ENCODE measurements at regions not wholly inside any gene's neighbourhood (a gene's known extent, or its start where the extent isn't known, plus 50 kb on each side); places are given as distances from the start of the nearest gene placed in this dataset.
"Not testable (repeated sequence)": the region's sequence is repeated elsewhere in the genome, so short reads cannot be mapped to it uniquely, and the experiment has no call there.

- Histone ChIP-seq H3K9me3 (no peaks in the 10 kb centered on the region), H3K27ac (peak overlapping the region in 2 of 4 donors; percentile 55 to 63), H3K27me3 (no peaks in the 10 kb centered on the region), H3K4me3 (peak overlapping the region in 3 of 4 donors; percentile 42 to 59 (median 58)), H3K4me1 (peaks cover 10 to 15% (median 12%) of the 10 kb centered on the region in 4 donors), H3K36me3 (no peaks in the 10 kb centered on the region)
- ATAC-seq (ENCODE audit: low FRiP score in 2 of 2) (peak in 1 of 2 donors; percentile 8), DNase-seq (no peak)
- TF ChIP-seq POLR2A (IDR thresholded peaks at IDR 0.05) (no peak), EP300 (IDR thresholded peaks at IDR 0.05) (no peak)
- 46 to 70% methylated on average over 8 of the region's 8 CpGs for WGBS, 2 donors
Measured at GRCh38 chr6:13874191-13874549, 50.6 kb upstream of the RNF182 start.

DNA sequence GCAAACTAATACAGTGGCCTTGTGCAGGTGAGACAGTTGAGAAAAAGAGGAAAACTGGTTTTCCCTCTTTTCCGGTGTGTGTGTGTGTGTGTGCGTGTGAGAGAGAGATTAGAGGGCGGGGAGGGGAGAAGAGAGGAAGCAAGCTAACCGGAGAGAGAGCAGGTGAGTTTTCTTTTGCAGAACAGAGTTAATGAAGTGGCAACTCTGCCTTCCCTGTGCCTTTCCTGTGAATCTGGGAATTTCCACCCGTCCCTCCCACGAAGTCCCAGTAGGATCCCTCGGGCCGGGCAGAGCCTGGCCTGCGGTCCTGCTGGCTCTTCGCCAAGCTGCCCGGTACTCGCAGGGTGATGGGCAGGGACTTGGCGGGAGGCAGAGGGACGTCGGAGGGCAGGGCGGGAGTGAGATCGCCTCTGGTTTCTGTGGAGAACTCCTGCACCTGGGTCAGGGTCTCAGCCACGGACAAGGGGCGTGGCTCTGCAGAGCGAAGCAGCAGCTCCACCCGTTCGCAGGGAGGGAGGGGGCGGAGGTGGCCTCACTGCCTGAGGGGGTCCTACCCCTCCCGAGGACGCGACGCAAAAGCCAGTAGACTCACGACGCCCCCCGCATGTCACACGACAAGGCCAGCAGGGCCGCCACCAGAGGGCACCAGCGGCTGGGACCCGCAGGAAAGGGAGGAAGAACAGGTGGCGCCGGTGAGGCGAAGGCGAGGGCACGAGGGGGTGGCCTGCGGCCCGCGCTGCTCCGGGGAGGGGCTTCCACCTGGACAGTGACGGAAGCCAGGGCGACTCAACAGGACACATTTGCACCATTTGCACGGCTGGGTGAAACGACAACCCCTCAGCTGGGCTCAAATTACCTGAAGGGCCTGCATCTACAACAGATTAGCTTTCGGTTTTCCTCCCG, 51.2 kb upstream of the RNF182 start:
- peak; percentile 54 to 83 (median 78) for TF ChIP-seq CTCF (IDR thresholded peaks at IDR 0.05)
- no peak for TF ChIP-seq EP300 (IDR thresholded peaks at IDR 0.05)
- TF ChIP-seq POLR2A (IDR thresholded peaks at IDR 0.05): peak in 1 of 4 donors; percentile 16
- no peak for TF ChIP-seq POLR2AphosphoS5 (IDR thresholded peaks at IDR 0.05)
- Histone ChIP-seq H3K36me3 (no peaks in the 10 kb centered on the region), H3K27ac (peak overlapping the region in 2 of 4 donors; percentile 55 to 63), H3K9me3 (no peaks in the 10 kb centered on the region), H3K27me3 (no peaks in the 10 kb centered on the region), H3K4me1 (peaks cover 10 to 15% (median 12%) of the 10 kb centered on the region in 4 donors), H3K4me3 (peak overlapping the region; percentile 3 to 59 (median 50))
- peak; percentile 78 to 94 for DNase-seq
- WGBS, 2 donors: 8 to 27% methylated on average over 10 to 29 of the region's 49 CpGs
- peak; percentile 79 to 87 for ATAC-seq (ENCODE audit: low FRiP score in 2 of 2)

- no peaks in the 10 kb centered on the region for H3K27me3 ChIP-seq
- ATAC-seq (ENCODE audit: low FRiP score in 2 of 2): peak; percentile 46 to 66
- H3K36me3 ChIP-seq: no peaks in the 10 kb centered on the region
- 54 to 82% methylated on average over 2 of the region's 2 CpGs for WGBS, 2 donors
- H3K9me3 ChIP-seq: no peaks in the 10 kb centered on the region
- peaks cover 10 to 15% (median 12%) of the 10 kb centered on the region in 4 donors for H3K4me1 ChIP-seq
- no peak overlapping the region for H3K27ac ChIP-seq
- DNase-seq: no peak
- no peak overlapping the region for H3K4me3 ChIP-seq
- no peak for TF ChIP-seq POLR2A (IDR thresholded peaks at IDR 0.05)
- no peak for TF ChIP-seq CTCF (IDR thresholded peaks at IDR 0.05)
- TF ChIP-seq POLR2AphosphoS5 (IDR thresholded peaks at IDR 0.05): no peak
- no peak for TF ChIP-seq EP300 (IDR thresholded peaks at IDR 0.05)
Measured at GRCh38 chr6:13872681-13873080, 52.1 kb upstream of the RNF182 start.

GRCh38 chr6:13872006-13872405, 52.7 kb upstream of the RNF182 start:
- H3K9me3 ChIP-seq; ATAC-seq (ENCODE audit: low FRiP score in 2 of 2); H3K36me3 ChIP-seq; H3K27ac ChIP-seq; H3K27me3 ChIP-seq; H3K4me3 ChIP-seq: not testable (repeated sequence)
- DNase-seq: peak in 1 of 2 donors; percentile 84
- WGBS, 2 donors: 96 to 100% methylated on average over 1 to 9 of the region's 23 CpGs
- H3K4me1 ChIP-seq: peaks cover 10 to 15% (median 12%) of the 10 kb centered on the region in 4 donors

- Histone ChIP-seq H3K27me3 (no peaks in the 10 kb centered on the region), H3K4me3 (no peak overlapping the region), H3K9me3 (no peaks in the 10 kb centered on the region), H3K36me3 (no peaks in the 10 kb centered on the region), H3K4me1 (peaks cover 12 to 15% (median 12%) of the 10 kb centered on the region in 4 donors), H3K27ac (no peak overlapping the region)
- TF ChIP-seq POLR2AphosphoS5 (IDR thresholded peaks at IDR 0.05): no peak
- TF ChIP-seq CTCF (IDR thresholded peaks at IDR 0.05): no peak
- TF ChIP-seq EP300 (IDR thresholded peaks at IDR 0.05): no peak
- TF ChIP-seq POLR2A (IDR thresholded peaks at IDR 0.05): no peak
- DNase-seq (no peak), ATAC-seq (ENCODE audit: low FRiP score in 2 of 2) (no peak)
- 66 to 71% methylated on average over 4 of the region's 4 CpGs for WGBS, 2 donors
Measured at GRCh38 chr6:13870214-13870830, 54.4 kb upstream of the RNF182 start.
